Testis (tissue), 2 donors: ENCODE measurements at regions not wholly inside any gene's neighbourhood (a gene's known extent, or its start where the extent isn't known, plus 50 kb on each side); places are given as distances from the start of the nearest gene placed in this dataset.

Source experiments
- DNase-seq: peaks from one replicate; pipeline ENCODE4 v3.0.0-alpha.2; 2019
- H3K27ac ChIP-seq, 2 donors: fragments of 200-600 bp; sonication (generic); one replicate each; pipeline ENCODE4 v1.5.1; 2019
- H3K27me3 ChIP-seq: fragments of 200-600 bp; sonication (generic); one replicate; pipeline ENCODE4 v1.5.1; 2019
- H3K36me3 ChIP-seq: fragments of 200-600 bp; sonication (generic); one replicate; pipeline ENCODE4 v1.5.1; 2017; ENCODE audit warnings: low read depth; ENCODE audit errors: missing control alignments
- H3K4me1 ChIP-seq: fragments of 200-600 bp; sonication (generic); one replicate; pipeline ENCODE4 v1.5.1; 2019
- H3K4me3 ChIP-seq, 2 donors: fragments of 200-600 bp; sonication (generic); one replicate each; pipeline ENCODE4 v1.5.1; 2017 to 2019
- H3K9me3 ChIP-seq: fragments of 200-600 bp; sonication (generic); one replicate; pipeline ENCODE4 v1.5.1; 2017
- CTCF ChIP-seq, 3 experiments: fragments of 450-650 bp in 2 of 3; fragments of 200-600 bp in 1 of 3; sonication (generic) in 1 of 3; IDR thresholded peaks; one replicate each; pipeline ENCODE4 v1.5.1; 2016 to 2019; ENCODE audit warnings: antibody characterized with exemption in 3 of 3, mild to moderate bottlenecking in 2 of 3, moderate library complexity in 1 of 3
- POLR2A ChIP-seq: fragments of 450-650 bp; IDR thresholded peaks from one replicate; pipeline ENCODE4 v1.6.1; 2017; ENCODE audit warnings: antibody characterized with exemption, mild to moderate bottlenecking, moderate library complexity
- WGBS, 2 donors: methylation state at CpG; one replicate each; pipeline ENCODE4 v1.1.5; 2018; 5-methylcytosine and 5-hydroxymethylcytosine counted together
- intact Hi-C: fragments of 100-400 bp; cut with DNase I; formaldehyde crosslinking; loops from one replicate; pipeline ENCODE4 v1.15.1; 2023; ENCODE audit warnings: low total_unique reads

GRCh38 chr15:81987628-81988027, 58.2 kb downstream of the MEX3B start:
- Histone ChIP-seq H3K4me3 (no peak overlapping the region), H3K27me3 (no peaks in the 10 kb centered on the region), H3K27ac (no peak overlapping the region), H3K9me3 (no peaks in the 10 kb centered on the region), H3K4me1 (no peaks in the 10 kb centered on the region), H3K36me3 (no peaks in the 10 kb centered on the region)
- no peak for DNase-seq
- intact Hi-C loops: no loop called here
- no peak for TF ChIP-seq CTCF (IDR thresholded peaks at IDR 0.05)
- TF ChIP-seq POLR2A: no peak
- WGBS, 2 donors: 89 to 91% methylated on average over 4 of the region's 4 CpGs

- intact Hi-C loops: no loop called here
- no peaks in the 10 kb centered on the region for H3K9me3 ChIP-seq
- TF ChIP-seq CTCF (IDR thresholded peaks at IDR 0.05) (no peak), POLR2A (no peak)
- no peaks in the 10 kb centered on the region for H3K27me3 ChIP-seq
- H3K4me3 ChIP-seq: no peak overlapping the region
- no peaks in the 10 kb centered on the region for H3K4me1 ChIP-seq
- no peak overlapping the region for H3K27ac ChIP-seq
- H3K36me3 ChIP-seq: no peaks in the 10 kb centered on the region
- no peak for DNase-seq
- 91 to 93% methylated on average over 10 of the region's 10 CpGs for WGBS, 2 donors
These were observed 62.3 kb downstream of the MEX3B start for GRCh38 chr15:81983497-81983896.

- TF ChIP-seq POLR2A (no peak), CTCF (IDR thresholded peaks at IDR 0.05) (no peak)
- Histone ChIP-seq H3K9me3 (no peaks in the 10 kb centered on the region), H3K27ac (no peak overlapping the region), H3K4me1 (no peaks in the 10 kb centered on the region), H3K36me3 (no peaks in the 10 kb centered on the region), H3K27me3 (no peaks in the 10 kb centered on the region), H3K4me3 (no peak overlapping the region)
- no peak for DNase-seq
- WGBS, 2 donors: 90 to 95% methylated on average over 5 of the region's 5 CpGs
- intact Hi-C loops: no loop called here
These were observed 63.0 kb downstream of the MEX3B start for GRCh38 chr15:81982808-81983207.

- DNase-seq: no peak
- intact Hi-C loops: no loop called here
- no peaks in the 10 kb centered on the region for H3K9me3 ChIP-seq
- H3K36me3 ChIP-seq: no peaks in the 10 kb centered on the region
- H3K27ac ChIP-seq: no peak overlapping the region
- TF ChIP-seq CTCF (IDR thresholded peaks at IDR 0.05) (no peak), POLR2A (no peak)
- H3K4me1 ChIP-seq: no peaks in the 10 kb centered on the region
- no peaks in the 10 kb centered on the region for H3K27me3 ChIP-seq
- H3K4me3 ChIP-seq: no peak overlapping the region
- 29 to 46% methylated on average over 3 of the region's 3 CpGs for WGBS, 2 donors
These were observed 63.9 kb downstream of the MEX3B start for GRCh38 chr15:81981908-81982307.

- Histone ChIP-seq H3K9me3 (no peaks in the 10 kb centered on the region), H3K27ac (no peak overlapping the region), H3K4me1 (no peaks in the 10 kb centered on the region), H3K27me3 (no peaks in the 10 kb centered on the region), H3K4me3 (no peak overlapping the region), H3K36me3 (no peaks in the 10 kb centered on the region)
- 96 to 100% methylated on average over 1 of the region's 1 CpG for WGBS, 2 donors
- intact Hi-C loops: no loop called here
- DNase-seq: no peak
- no peak for TF ChIP-seq CTCF (IDR thresholded peaks at IDR 0.05)
- TF ChIP-seq POLR2A: no peak
These were observed 68.4 kb downstream of the MEX3B start for GRCh38 chr15:81977464-81977863.
